K562 (cell line): ENCODE measurements at regions not wholly inside any gene's neighbourhood (a gene's known extent, or its start where the extent isn't known, plus 50 kb on each side); places are given as distances from the start of the nearest gene placed in this dataset.

Experiments used
- ATAC-seq: fragments of 200-7000 bp; cut with Tn5 transposase; 3 replicates; pipeline ENCODE4 v1.9.1; 2020; ENCODE audit warnings: moderate library complexity
- BruUV-seq: library from RNA; stranded (reverse); fragments of 400-500 nt; replicated peaks from 2 replicates; lab custom pipeline; 2021; lab: Mats Ljungman, UMichigan
- CTCF ChIA-PET: fragments of 300-600 bp; formaldehyde crosslinking; extraction: SDS; loops from one replicate; lab custom pipeline; 2021; ENCODE audit warnings: low intra/inter-chr PET ratio; lab: Yijun Ruan, JAX
- POLR2A ChIA-PET: fragments of 300-600, 350-650 bp; sonication (Branson Sonifier 250); formaldehyde crosslinking; extraction: SDS; loops from one replicate; lab custom pipeline; 2021; ENCODE audit warnings: antibody characterized with exemption, inconsistent platforms; lab: Yijun Ruan, JAX
- DNase-seq, 4 experiments: peaks; one replicate each; pipeline versions ENCODE4 v3.0.0 to v3.0.0-alpha.2; 2011 to 2018; ENCODE audit warnings: low spot score in 3 of 4, mixed read lengths in 3 of 4; ENCODE audit errors: extremely low read depth in 1 of 4
- FAIRE-seq: peaks from 2 replicates; lab custom pipeline; 2011; peaks lifted over from hg19 to GRCh38; lab: Jason Lieb, UNC
- H2AFZ ChIP-seq: 2 replicates; pipeline ENCODE4 v1.6.0; 2011; ENCODE audit warnings: low read depth, low read length, control low read depth, inconsistent platforms
- H3K27ac ChIP-seq: fragments of 200-600 bp; 3 replicates; pipeline ENCODE4 v1.8.0; 2011; ENCODE audit warnings: low read depth, mild to moderate bottlenecking, control low read depth, inconsistent platforms, low read length, moderate library complexity, mixed read lengths; ENCODE audit errors: extremely low read depth
- H3K27me3 ChIP-seq, 2 experiments: fragments of 300-600 bp in 1 of 2; 2 replicates in 1 of 2; 3 replicates in 1 of 2; pipeline versions ENCODE4 v1.6.0 to v1.8.0; 2011; ENCODE audit warnings: inconsistent platforms in 2 of 2, low read length in 2 of 2, mild to moderate bottlenecking in 1 of 2, mixed read lengths in 1 of 2, moderate library complexity in 1 of 2; ENCODE audit not compliant: control insufficient read depth in 2 of 2, insufficient read depth in 2 of 2
- H3K36me3 ChIP-seq: fragments of 300-600 bp; 3 replicates; pipeline ENCODE4 v1.8.0; 2011; ENCODE audit warnings: mild to moderate bottlenecking, low read length, inconsistent platforms; ENCODE audit not compliant: control insufficient read depth, insufficient read depth
- H3K4me1 ChIP-seq, 2 experiments: fragments of 200-600 bp in 1 of 2; replicated peaks in 1 of 2; 2 replicates in 1 of 2; 3 replicates in 1 of 2; pipeline versions ENCODE4 v1.5.1 to v1.8.0; 2011; ENCODE audit warnings: inconsistent platforms in 2 of 2, low read length in 2 of 2, mild to moderate bottlenecking in 1 of 2, mixed read lengths in 1 of 2, moderate library complexity in 1 of 2; ENCODE audit not compliant: control insufficient read depth in 2 of 2, insufficient read depth in 2 of 2
- H3K4me2 ChIP-seq: 2 replicates; pipeline ENCODE4 v1.6.1; 2011; ENCODE audit warnings: low read length, control low read depth, inconsistent platforms, mixed read lengths; ENCODE audit not compliant: insufficient read depth
- H3K4me3 ChIP-seq: fragments of 200-600 bp; sonication (generic), shearing (Covaris generic); 2 replicates; pipeline ENCODE4 v1.5.1; 2016; ENCODE audit warnings: control low read depth, inconsistent platforms
- H3K79me2 ChIP-seq: fragments of 200-600 bp; 3 replicates; pipeline ENCODE4 v1.8.0; 2011; ENCODE audit warnings: low read length, inconsistent platforms; ENCODE audit not compliant: control insufficient read depth, insufficient read depth
- H3K9ac ChIP-seq, 2 experiments: 2 replicates each; pipeline versions ENCODE4 v1.6.0 to v1.6.1; 2011; ENCODE audit warnings: low read depth in 2 of 2, low read length in 2 of 2, control low read depth in 1 of 2, inconsistent platforms in 1 of 2, mild to moderate bottlenecking in 1 of 2, mixed read lengths in 1 of 2; ENCODE audit not compliant: insufficient read depth in 1 of 2
- H3K9me1 ChIP-seq: one replicate; pipeline ENCODE4 v1.6.0; 2011; ENCODE audit warnings: inconsistent platforms, mild to moderate bottlenecking, low read length, moderate library complexity; ENCODE audit not compliant: control insufficient read depth, insufficient read depth
- H3K9me3 ChIP-seq: replicated peaks from 2 replicates; pipeline ENCODE4 v1.5.1; 2011; ENCODE audit warnings: low read depth, low read length, inconsistent platforms; ENCODE audit not compliant: control insufficient read depth, insufficient read depth
- H4K20me1 ChIP-seq: replicated peaks from 2 replicates; pipeline ENCODE4 v1.6.1; 2011; ENCODE audit warnings: low read length, inconsistent platforms, mixed read lengths; ENCODE audit not compliant: control insufficient read depth, insufficient read depth
- BCL6 ChIP-seq: fragments of 250-450 bp; sonication (Bioruptor Pico); IDR thresholded peaks from 2 replicates; pipeline ENCODE4 v1.4.0; 2020
- DIDO1 ChIP-seq: fragments of 450-650 bp; IDR thresholded peaks from 2 replicates; pipeline ENCODE4 v1.6.1; 2016; ENCODE audit warnings: low read depth, missing biosample characterization, missing genetic modification characterization
- E2F8 ChIP-seq: fragments of 450-650 bp; IDR thresholded peaks from 2 replicates; pipeline ENCODE4 v1.7.1; 2018; ENCODE audit warnings: mild to moderate bottlenecking, low read depth; ENCODE audit not compliant: partially characterized antibody
- ELK3 ChIP-seq: fragments of 450-650 bp; formaldehyde crosslinking; IDR thresholded peaks from 2 replicates; pipeline ENCODE4 v1.4.0; 2020; ENCODE audit warnings: mild to moderate bottlenecking
- HBP1 ChIP-seq: fragments of 450-650 bp; formaldehyde crosslinking; IDR thresholded peaks from 2 replicates; pipeline ENCODE4 v1.4.0; 2022; ENCODE audit warnings: missing genetic modification characterization
- OTX1 ChIP-seq: fragments of 450-650 bp; formaldehyde crosslinking; IDR thresholded peaks from 2 replicates; pipeline ENCODE4 v1.4.0; 2022; ENCODE audit warnings: mild to moderate bottlenecking
- SP2 ChIP-seq: IDR thresholded peaks from 2 replicates; pipeline ENCODE4 v1.6.1; 2011; ENCODE audit warnings: mild to moderate bottlenecking, low read depth, low read length, moderate library complexity; ENCODE audit not compliant: poor library complexity, severe bottlenecking; ENCODE audit errors: extremely low read depth
- ZNF143 ChIP-seq: sonication (generic); formaldehyde crosslinking; IDR thresholded peaks from 2 replicates; pipeline ENCODE4 v1.9.0; 2022; ENCODE audit warnings: mild to moderate bottlenecking, missing genetic modification reagents
- WGBS: fragments of 100-300 bp; shearing (Covaris generic); methylation state at CpG from one replicate; pipeline ENCODE4 v1.1.6; 2016; ENCODE audit warnings: low coverage, mixed read lengths; ENCODE audit not compliant: insufficient coverage; ENCODE audit errors: missing lambda C conversion rate; 5-methylcytosine and 5-hydroxymethylcytosine counted together
- in situ Hi-C: fragments of 300-500 bp; cut with MboI; formaldehyde crosslinking; loops from 4 replicates; pipeline ENCODE4 v1.15.0; 2018; ENCODE audit warnings: inconsistent platforms, mixed read lengths
- intact Hi-C: fragments of 100-400 bp; cut with micrococcal nuclease; formaldehyde crosslinking; loops from 2 replicates; pipeline ENCODE4 v1.14.2; 2022

DNA sequence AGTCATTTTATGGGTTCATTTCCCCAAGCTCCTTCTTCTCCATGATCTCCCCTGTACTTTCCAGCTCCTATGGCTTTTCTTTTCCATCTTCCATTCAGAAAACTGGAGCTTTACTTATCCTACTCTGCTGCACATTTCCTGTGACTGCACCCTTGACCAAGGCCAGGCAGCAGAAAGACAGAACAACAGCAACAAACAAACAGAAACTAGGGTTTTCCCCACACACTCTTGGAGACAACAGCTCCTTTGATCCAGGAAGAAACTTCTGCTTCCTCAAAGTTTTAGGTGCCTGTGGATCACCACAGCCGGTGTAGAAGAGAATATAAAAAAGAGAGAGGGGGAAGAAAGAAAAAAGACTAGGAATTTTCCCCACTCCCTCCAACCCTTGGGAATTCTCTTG is 342.3 kb upstream of the CFAP20DC start:
- H3K9me3 ChIP-seq, result no peaks in the 10 kb centered on the region
- in situ Hi-C loops, result no loop called here
- no peak overlapping the region for H2AFZ ChIP-seq
- POLR2A ChIA-PET, result interaction anchor here (0.6 kb wide), 1 partner anchor 314 kb away, joined by 3 read pairs; no protein-coding TSS in a partner anchor
- TF ChIP-seq ELK3 (no peak), ZNF143 (no peak), OTX1 (no peak), DIDO1 (tag) (no peak), HBP1 (CRISPR knock-in tag) (no peak), BCL6 (CRISPR knock-in tag) (no peak), SP2 (no peak), E2F8 (no peak)
- TF ChIP-seq, all 486 proteins: peak for 0
- Histone ChIP-seq H3K4me3 (no peak overlapping the region), H3K4me1 (no peaks in the 10 kb centered on the region), H3K36me3 (no peaks in the 10 kb centered on the region), H3K79me2 (no peaks in the 10 kb centered on the region), H3K9ac (no peak overlapping the region), H3K4me2 (no peak overlapping the region), H3K9me1 (no peaks in the 10 kb centered on the region), H3K27me3 (no peaks in the 10 kb centered on the region; a peak in 1 of 5 replicates), H4K20me1 (no peaks in the 10 kb centered on the region), H3K27ac (no peak overlapping the region)
- CTCF ChIA-PET, result no interaction called here
- no TSS peak for BruUV-seq
- intact Hi-C loops, result no loop called here
- WGBS, result 8% methylated on average over 1 of the region's 1 CpG
- DNase-seq (no peak), ATAC-seq (no peak), FAIRE-seq (no peak)
